Neural progenitor cell (in vitro differentiated cells): ENCODE measurements at regions not wholly inside any gene's neighbourhood (a gene's known extent, or its start where the extent isn't known, plus 50 kb on each side); places are given as distances from the start of the nearest gene placed in this dataset.

Source experiments
- DNase-seq: peaks from one replicate; pipeline ENCODE4 v3.0.0-alpha.2; 2016; ENCODE audit warnings: low spot score
- H2AFZ ChIP-seq: fragments of 200-600 bp; sonication (generic); replicated peaks from 2 replicates; pipeline ENCODE4 v1.6.1; 2016; ENCODE audit warnings: antibody characterized with exemption
- H3F3A ChIP-seq: fragments of 200-600 bp; sonication (generic); 2 replicates; pipeline ENCODE4 v1.6.1; 2016; ENCODE audit warnings: antibody characterized with exemption, low read depth
- H3K27ac ChIP-seq: fragments of 200-600 bp; sonication (generic); 2 replicates; pipeline ENCODE4 v1.5.1; 2016; ENCODE audit warnings: mild to moderate bottlenecking
- H3K27me3 ChIP-seq: fragments of 200-600 bp; sonication (generic); 2 replicates; pipeline ENCODE4 v1.6.1; 2016; ENCODE audit warnings: mild to moderate bottlenecking, moderate library complexity
- H3K36me3 ChIP-seq: fragments of 200-600 bp; sonication (generic); 2 replicates; pipeline ENCODE4 v1.5.1; 2016
- H3K4me1 ChIP-seq: fragments of 200-600 bp; sonication (generic); 2 replicates; pipeline ENCODE4 v1.6.1; 2016; ENCODE audit warnings: mixed run types
- H3K4me2 ChIP-seq: fragments of 200-600 bp; sonication (generic); 2 replicates; pipeline ENCODE4 v1.6.1; 2016
- H3K4me3 ChIP-seq: fragments of 200-600 bp; sonication (generic); 2 replicates; pipeline ENCODE4 v1.5.1; 2016
- H3K79me2 ChIP-seq: fragments of 200-600 bp; sonication (generic); 2 replicates; pipeline ENCODE4 v1.6.1; 2016; ENCODE audit warnings: low read depth
- H3K9ac ChIP-seq: fragments of 200-600 bp; sonication (generic); 2 replicates; pipeline ENCODE4 v1.6.1; 2016
- H3K9me3 ChIP-seq: fragments of 200-600 bp; sonication (generic); 2 replicates; pipeline ENCODE4 v1.5.1; 2016; ENCODE audit warnings: low read depth
- H4K20me1 ChIP-seq: fragments of 200-600 bp; sonication (generic); 2 replicates; pipeline ENCODE4 v1.6.1; 2016; ENCODE audit warnings: low read depth
- H3K27ac Mint-ChIP-seq: 3 replicates; pipeline ENCODE4 v1.8.0; 2021; ENCODE audit warnings: mixed read lengths
- H3K27me3 Mint-ChIP-seq: 2 replicates; pipeline ENCODE4 v1.8.0; 2022; ENCODE audit warnings: low read depth, mild to moderate bottlenecking, inconsistent platforms, moderate library complexity, mixed read lengths; ENCODE audit not compliant: insufficient read depth
- H3K36me3 Mint-ChIP-seq: 3 replicates; pipeline ENCODE4 v1.8.0; 2021; ENCODE audit warnings: mixed read lengths
- H3K4me1 Mint-ChIP-seq: 3 replicates; pipeline ENCODE4 v1.8.0; 2021; ENCODE audit warnings: mixed read lengths
- H3K4me3 Mint-ChIP-seq: 3 replicates; pipeline ENCODE4 v1.8.0; 2021; ENCODE audit warnings: mild to moderate bottlenecking, moderate library complexity, mixed read lengths
- H3K9me3 Mint-ChIP-seq: 3 replicates; pipeline ENCODE4 v1.8.0; 2020; ENCODE audit warnings: mixed read lengths
- CTCF ChIP-seq: fragments of 200-600 bp; sonication (generic); IDR thresholded peaks from 2 replicates; pipeline ENCODE4 v1.5.1; 2017; ENCODE audit warnings: antibody characterized with exemption, mild to moderate bottlenecking
- EZH2 ChIP-seq: fragments of 200-600 bp; sonication (generic); IDR thresholded peaks from 2 replicates; pipeline ENCODE4 v1.6.1; 2017; ENCODE audit warnings: antibody characterized with exemption, mild to moderate bottlenecking, moderate library complexity
- EZH2phosphoT487 ChIP-seq: fragments of 200-600 bp; sonication (generic); IDR thresholded peaks from 2 replicates; pipeline ENCODE4 v1.6.1; 2017; ENCODE audit warnings: antibody characterized with exemption

DNA sequence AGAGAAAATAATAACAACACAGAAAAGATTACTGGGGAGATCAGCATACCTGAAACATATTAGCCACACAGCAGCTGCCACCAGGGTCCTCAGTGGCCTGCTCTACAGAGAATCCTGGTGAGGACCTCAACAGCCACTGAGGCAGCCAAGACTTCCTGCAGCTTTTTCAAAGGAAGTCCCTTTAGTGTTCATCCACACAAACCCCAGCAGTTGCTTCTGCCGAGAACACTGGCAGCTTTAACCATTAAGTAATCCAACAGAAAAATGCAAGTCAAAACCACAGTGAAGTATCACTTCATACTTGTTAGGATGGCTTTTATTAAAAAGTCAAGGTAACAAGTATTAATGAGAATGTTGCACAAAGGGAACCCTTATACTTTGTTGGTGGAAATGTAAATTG, 542.0 kb upstream of the GCFC2 start:
- H3K27ac ChIP-seq: no peak overlapping the region
- peaks cover under 1% of the 10 kb centered on the region for H3K27me3 Mint-ChIP-seq
- TF ChIP-seq EZH2 (no peak), EZH2phosphoT487 (no peak), CTCF (no peak)

DNA sequence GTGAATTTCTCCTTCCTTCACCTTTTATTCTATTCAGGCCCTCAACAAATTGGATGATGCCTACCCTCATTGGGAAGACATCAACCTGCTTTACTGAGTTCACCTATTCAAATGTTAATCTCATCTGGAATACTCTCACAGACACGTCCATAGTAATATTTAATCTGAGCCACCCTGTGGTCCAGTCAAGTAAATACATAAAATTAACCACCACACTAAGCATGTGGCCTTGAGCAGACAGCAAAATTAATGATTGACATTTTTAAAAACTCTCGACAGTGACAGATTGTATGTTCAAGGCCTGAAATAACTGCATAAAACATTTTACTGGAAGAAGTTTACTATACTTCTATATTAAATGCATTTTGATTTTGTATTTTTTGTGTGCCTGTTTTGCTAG, 540.6 kb upstream of the GCFC2 start:
- Histone ChIP-seq H3K79me2 (no peaks in the 10 kb centered on the region), H3F3A (no peaks in the 10 kb centered on the region), H3K4me1 (no peaks in the 10 kb centered on the region), H4K20me1 (no peaks in the 10 kb centered on the region), H3K36me3 (no peaks in the 10 kb centered on the region), H3K4me3 (no peak overlapping the region), H3K27ac (no peak overlapping the region), H2AFZ (no peak overlapping the region), H3K9ac (no peak overlapping the region), H3K9me3 (no peaks in the 10 kb centered on the region), H3K27me3 (no peaks in the 10 kb centered on the region), H3K4me2 (no peak overlapping the region)
- no peak overlapping the region for H3K4me3 Mint-ChIP-seq
- peaks cover under 1% of the 10 kb centered on the region for H3K4me1 Mint-ChIP-seq
- no peak overlapping the region for H3K27ac Mint-ChIP-seq
- DNase-seq: no peak
- H3K27me3 Mint-ChIP-seq: no peaks in the 10 kb centered on the region
- no peaks in the 10 kb centered on the region for H3K9me3 Mint-ChIP-seq
- no peaks in the 10 kb centered on the region for H3K36me3 Mint-ChIP-seq
- no peak for TF ChIP-seq EZH2
- TF ChIP-seq CTCF: no peak
- no peak for TF ChIP-seq EZH2phosphoT487

More for the DNA sequence above, 542.0 kb upstream of the GCFC2 start:
- Histone ChIP-seq H3K9ac (no peak overlapping the region), H3F3A (no peaks in the 10 kb centered on the region), H3K36me3 (no peaks in the 10 kb centered on the region), H3K4me2 (no peak overlapping the region), H4K20me1 (no peaks in the 10 kb centered on the region), H2AFZ (no peak overlapping the region), H3K4me1 (peaks cover 5% of the 10 kb centered on the region), H3K9me3 (no peaks in the 10 kb centered on the region), H3K79me2 (no peaks in the 10 kb centered on the region), H3K27me3 (no peaks in the 10 kb centered on the region), H3K4me3 (no peak overlapping the region)
- Mint-ChIP-seq H3K4me3 (no peak overlapping the region), H3K9me3 (no peaks in the 10 kb centered on the region), H3K36me3 (no peaks in the 10 kb centered on the region), H3K27ac (no peak overlapping the region), H3K4me1 (peaks cover 11% of the 10 kb centered on the region)
- DNase-seq: no peak

DNA sequence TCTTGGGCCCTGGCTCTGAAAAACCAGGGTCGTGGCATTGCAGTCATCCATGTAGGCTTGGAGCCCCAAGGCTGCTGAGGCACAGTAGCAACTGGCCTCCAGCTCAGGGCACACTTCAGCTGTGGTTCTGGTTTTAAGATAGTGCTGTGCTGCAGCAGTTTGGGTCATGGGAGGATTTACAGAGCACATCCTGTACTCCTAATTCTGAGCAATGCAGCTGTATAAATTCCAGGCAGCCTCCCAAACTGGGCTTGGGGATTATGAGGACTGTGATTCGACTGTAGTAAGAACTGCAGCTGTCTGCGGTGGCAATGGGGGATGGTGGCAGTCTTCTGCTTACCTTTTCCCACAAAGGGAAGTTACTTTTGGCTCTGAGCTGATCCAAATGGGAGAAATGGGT, 536.3 kb upstream of the GCFC2 start:
- Histone ChIP-seq H2AFZ (peak overlapping the region; percentile 36), H3K9me3 (no peaks in the 10 kb centered on the region), H3K4me1 (no peaks in the 10 kb centered on the region), H3K27ac (no peak overlapping the region), H3K79me2 (no peaks in the 10 kb centered on the region), H4K20me1 (no peaks in the 10 kb centered on the region), H3K27me3 (no peaks in the 10 kb centered on the region), H3K4me2 (no peak overlapping the region), H3K4me3 (no peak overlapping the region), H3F3A (no peaks in the 10 kb centered on the region), H3K9ac (no peak overlapping the region), H3K36me3 (no peaks in the 10 kb centered on the region)
- TF ChIP-seq EZH2phosphoT487 (no peak), CTCF (no peak), EZH2 (no peak)
- no peak for DNase-seq
- H3K4me3 Mint-ChIP-seq: no peak overlapping the region
- no peaks in the 10 kb centered on the region for H3K27me3 Mint-ChIP-seq
- H3K4me1 Mint-ChIP-seq: no peaks in the 10 kb centered on the region
- no peaks in the 10 kb centered on the region for H3K36me3 Mint-ChIP-seq
- H3K9me3 Mint-ChIP-seq: no peaks in the 10 kb centered on the region
- H3K27ac Mint-ChIP-seq: no peak overlapping the region
